ENCODE measurements at regions not wholly inside any gene's neighbourhood (a gene's known extent, or its start where the extent isn't known, plus 50 kb on each side); places are given as distances from the start of the nearest gene placed in this dataset.

DNA sequence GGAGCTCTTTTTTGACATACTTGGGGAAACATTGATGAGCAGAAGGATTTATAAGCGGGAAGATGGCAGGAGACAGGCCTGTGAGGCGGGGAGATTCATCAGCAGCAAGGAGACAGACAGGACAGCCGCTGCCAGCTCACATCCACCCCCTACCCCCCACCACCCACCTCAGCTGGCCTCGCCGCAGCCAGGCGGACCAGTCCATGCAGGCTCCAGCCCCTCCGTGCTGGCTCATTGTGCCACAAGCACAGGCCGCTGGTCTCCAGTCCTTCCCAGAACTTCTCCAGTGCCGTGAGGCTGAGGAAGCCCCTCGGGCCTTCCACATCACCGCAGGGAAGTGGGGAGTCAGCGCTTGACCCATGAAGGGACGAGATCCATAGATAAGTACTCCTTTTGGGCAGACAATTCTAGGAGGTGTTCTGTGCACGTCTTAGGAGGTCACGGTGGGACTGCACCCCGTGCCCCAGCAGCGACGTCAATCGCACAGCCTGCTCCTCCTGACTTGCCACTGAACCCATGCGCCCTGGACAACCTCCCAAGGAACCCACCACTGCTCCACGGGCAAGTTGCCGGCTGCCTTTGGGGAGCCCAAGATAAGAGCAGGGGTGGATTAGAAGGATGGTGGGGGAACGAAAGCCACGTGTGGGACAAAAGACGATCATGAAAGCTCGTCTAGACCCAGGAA lies 323.6 kb downstream of the C16orf95 start:
- TF ChIP-seq POLR2AphosphoS5 (IDR thresholded peaks at IDR 0.05; ENCODE audit: low read depth, low read length), result no peak
- TF ChIP-seq POLR2A (IDR thresholded peaks at IDR 0.05; ENCODE audit: low read depth, low read length), result no peak

Measured in GM12892 (cell line).